ENCODE measurements at regions not wholly inside any gene's neighbourhood (a gene's known extent, or its start where the extent isn't known, plus 50 kb on each side); places are given as distances from the start of the nearest gene placed in this dataset.

DNA sequence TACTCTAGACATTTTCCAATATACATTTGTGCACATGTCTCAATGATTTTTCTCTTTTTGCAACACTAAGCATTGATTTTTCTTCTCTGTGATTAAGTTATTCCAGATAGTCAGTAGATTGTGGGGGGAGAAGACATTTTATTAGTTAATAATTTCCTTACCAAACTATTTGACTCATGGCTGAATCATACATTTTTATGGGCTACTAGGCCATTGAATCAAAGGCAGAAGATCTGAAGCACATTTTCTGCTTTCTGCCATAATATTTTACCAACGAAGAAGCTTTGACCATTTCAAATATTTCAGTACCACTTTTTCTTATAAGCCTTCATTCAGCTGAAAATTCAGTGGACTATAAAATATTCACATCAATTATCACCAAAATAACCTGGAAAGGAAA lies 175.6 kb downstream of the IRX2 start:
- no peaks in the 10 kb centered on the region for H3K4me1 ChIP-seq
- H3K4me3 ChIP-seq: no peak overlapping the region
- TF ChIP-seq, protein P1, sequence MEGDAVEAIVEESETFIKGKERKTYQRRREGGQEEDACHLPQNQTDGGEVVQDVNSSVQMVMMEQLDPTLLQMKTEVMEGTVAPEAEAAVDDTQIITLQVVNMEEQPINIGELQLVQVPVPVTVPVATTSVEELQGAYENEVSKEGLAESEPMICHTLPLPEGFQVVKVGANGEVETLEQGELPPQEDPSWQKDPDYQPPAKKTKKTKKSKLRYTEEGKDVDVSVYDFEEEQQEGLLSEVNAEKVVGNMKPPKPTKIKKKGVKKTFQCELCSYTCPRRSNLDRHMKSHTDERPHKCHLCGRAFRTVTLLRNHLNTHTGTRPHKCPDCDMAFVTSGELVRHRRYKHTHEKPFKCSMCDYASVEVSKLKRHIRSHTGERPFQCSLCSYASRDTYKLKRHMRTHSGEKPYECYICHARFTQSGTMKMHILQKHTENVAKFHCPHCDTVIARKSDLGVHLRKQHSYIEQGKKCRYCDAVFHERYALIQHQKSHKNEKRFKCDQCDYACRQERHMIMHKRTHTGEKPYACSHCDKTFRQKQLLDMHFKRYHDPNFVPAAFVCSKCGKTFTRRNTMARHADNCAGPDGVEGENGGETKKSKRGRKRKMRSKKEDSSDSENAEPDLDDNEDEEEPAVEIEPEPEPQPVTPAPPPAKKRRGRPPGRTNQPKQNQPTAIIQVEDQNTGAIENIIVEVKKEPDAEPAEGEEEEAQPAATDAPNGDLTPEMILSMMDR (IDR thresholded peaks at IDR 0.05): no peak
- no peak overlapping the region for H3K27ac ChIP-seq
- ATAC-seq (no peak), DNase-seq (no peak)
- intact Hi-C loops (cut with DNase I): no loop called here
- H3K36me3 ChIP-seq: no peaks in the 10 kb centered on the region
- no peaks in the 10 kb centered on the region for H3K27me3 ChIP-seq
- H3K9me3 ChIP-seq: no peaks in the 10 kb centered on the region

DNA sequence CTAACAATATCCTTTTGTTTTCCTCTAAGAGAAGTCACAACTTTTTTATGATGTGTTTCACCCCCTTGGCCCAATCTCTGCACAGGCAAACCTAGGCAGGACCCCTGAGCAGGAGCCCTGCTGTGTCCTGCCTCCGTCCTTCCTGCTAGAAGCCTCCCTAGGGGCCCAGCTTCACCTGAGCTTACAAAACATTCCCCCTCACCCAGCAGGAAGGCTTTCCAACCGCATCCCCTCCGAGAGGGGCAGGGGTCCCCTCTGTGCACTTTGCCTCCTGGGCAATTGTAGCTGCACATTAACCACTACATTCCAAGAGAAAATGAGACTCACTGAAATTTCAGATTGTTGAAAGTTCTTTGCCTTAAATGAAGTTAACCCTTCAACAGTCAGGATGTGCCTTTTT lies 176.2 kb downstream of the IRX2 start:
- intact Hi-C loops (cut with DNase I): no loop called here
- DNase-seq: no peak

DNA sequence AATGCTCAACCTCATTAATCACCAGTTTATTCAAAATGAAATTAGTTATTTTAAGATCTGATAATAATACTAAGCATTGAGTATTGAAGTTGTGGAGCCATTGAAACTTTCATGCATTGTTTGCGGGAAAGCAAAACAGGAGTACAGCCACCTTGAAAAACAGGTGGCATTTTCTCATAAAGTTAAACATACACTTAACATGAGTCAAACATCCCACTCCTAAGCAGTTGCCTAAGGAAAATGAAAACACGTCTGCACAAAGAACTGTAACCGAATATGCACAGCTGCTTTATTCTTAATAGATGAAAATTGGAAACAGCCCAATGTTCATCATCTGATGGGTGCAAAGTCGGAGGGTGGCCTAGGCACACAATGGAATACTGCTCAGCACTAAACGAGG lies 177.3 kb downstream of the IRX2 start:
- Histone ChIP-seq H3K36me3 (no peaks in the 10 kb centered on the region), H3K4me1 (no peaks in the 10 kb centered on the region), H3K27me3 (no peaks in the 10 kb centered on the region), H3K4me3 (no peak overlapping the region), H3K9me3 (no peaks in the 10 kb centered on the region), H3K27ac (no peak overlapping the region)
- TF ChIP-seq, protein P1 (IDR thresholded peaks at IDR 0.05): no peak
- intact Hi-C loops (cut with DNase I): no loop called here
- no peak for ATAC-seq
- DNase-seq: no peak

More for the DNA sequence above, 176.2 kb downstream of the IRX2 start:
- Histone ChIP-seq H3K4me3 (no peak overlapping the region), H3K4me1 (no peaks in the 10 kb centered on the region), H3K9me3 (no peaks in the 10 kb centered on the region), H3K27ac (no peak overlapping the region), H3K36me3 (no peaks in the 10 kb centered on the region), H3K27me3 (no peaks in the 10 kb centered on the region)
- no peak for ATAC-seq
- TF ChIP-seq, protein P1 (IDR thresholded peaks at IDR 0.05): no peak

DNA sequence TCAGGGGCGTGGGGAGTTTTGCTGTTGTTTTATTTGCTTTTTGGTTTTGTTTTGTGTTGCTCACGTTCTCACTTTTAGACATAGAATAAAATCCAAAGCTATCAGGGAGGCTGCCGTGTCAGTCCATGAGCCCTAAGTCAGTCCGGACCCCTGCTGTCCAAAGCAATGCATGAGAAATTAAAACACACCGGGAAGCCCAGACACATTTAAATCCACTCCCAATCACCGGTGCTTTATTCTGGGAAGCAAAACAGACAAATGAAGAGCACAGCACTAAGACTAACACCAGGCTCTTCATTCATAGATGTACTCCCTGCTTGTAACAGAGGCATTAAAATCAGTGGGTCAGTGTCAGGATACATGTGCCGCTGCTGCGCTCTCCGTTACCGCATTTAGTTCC lies 180.9 kb downstream of the IRX2 start:
- Histone ChIP-seq H3K27ac (no peak overlapping the region), H3K4me1 (no peaks in the 10 kb centered on the region), H3K27me3 (no peaks in the 10 kb centered on the region), H3K36me3 (no peaks in the 10 kb centered on the region), H3K4me3 (no peak overlapping the region), H3K9me3 (no peaks in the 10 kb centered on the region)
- ATAC-seq (no peak), DNase-seq (no peak)
- intact Hi-C loops (cut with DNase I): no loop called here
- TF ChIP-seq, protein P1 (IDR thresholded peaks at IDR 0.05): no peak

DNA sequence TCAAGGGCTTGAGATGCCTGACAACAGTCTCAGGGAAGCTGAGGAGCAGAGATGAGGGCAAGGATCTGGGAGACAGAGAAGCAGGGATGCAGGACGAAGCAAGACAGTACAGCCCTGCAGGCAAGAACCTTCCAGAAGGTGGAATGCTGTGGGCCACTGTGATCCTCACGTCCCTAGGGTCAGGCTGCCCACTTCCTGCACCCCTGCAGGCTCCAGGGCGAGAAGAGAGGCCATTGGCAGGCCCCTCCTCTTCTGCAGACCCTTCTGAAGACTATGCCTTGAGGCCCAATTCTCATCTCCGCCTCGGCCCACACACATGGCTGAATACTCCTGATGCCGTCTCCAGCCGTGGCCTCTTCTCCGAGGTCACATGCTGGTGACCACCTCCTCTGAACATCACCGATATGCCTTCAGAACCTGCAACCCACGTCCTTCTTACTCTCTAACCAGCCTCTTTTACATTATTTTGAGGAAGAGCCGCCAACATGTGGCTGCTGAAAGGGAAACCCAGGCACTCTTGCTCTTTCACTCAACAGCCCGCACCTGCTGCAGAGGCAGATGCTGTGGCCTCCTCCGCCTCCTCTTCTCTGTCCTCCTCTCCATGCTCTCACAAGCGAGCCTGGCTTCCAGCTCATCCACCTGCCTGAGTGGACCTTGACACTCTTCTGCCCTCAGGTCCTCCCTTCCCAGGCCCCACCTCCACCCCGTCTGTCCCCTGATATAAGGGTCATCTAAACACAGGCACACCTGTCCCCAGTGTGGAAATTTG lies 181.5 kb downstream of the IRX2 start:
- no peak for DNase-seq
- Histone ChIP-seq H3K36me3 (no peaks in the 10 kb centered on the region), H3K27me3 (no peaks in the 10 kb centered on the region), H3K27ac (no peak overlapping the region), H3K4me3 (no peak overlapping the region), H3K9me3 (no peaks in the 10 kb centered on the region), H3K4me1 (no peaks in the 10 kb centered on the region)
- no peak for ATAC-seq
- intact Hi-C loops (cut with DNase I): no loop called here
- TF ChIP-seq, protein P1 (IDR thresholded peaks at IDR 0.05): no peak

DNA sequence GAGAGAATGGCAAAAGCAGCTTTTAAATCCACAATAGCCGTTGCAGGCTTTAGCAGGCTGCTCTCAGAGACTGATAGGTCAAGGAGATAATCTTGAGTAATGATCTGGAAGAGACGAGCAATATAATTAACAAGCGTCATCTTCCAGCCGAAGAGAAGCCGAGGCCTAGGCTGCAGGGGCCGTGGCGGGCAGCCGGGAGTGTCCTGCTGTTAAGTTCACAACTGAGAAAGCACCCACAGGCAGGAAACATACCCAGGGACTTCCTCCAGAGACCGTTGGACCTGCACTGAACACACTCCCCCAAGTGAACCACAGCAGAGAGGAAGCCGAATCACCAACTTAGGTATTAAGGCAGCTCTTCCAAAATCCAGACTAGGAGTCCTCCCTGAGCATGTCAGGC lies 182.3 kb downstream of the IRX2 start:
- no peak for ATAC-seq
- Histone ChIP-seq H3K4me1 (no peaks in the 10 kb centered on the region), H3K9me3 (no peaks in the 10 kb centered on the region), H3K27me3 (no peaks in the 10 kb centered on the region), H3K4me3 (no peak overlapping the region), H3K27ac (no peak overlapping the region), H3K36me3 (no peaks in the 10 kb centered on the region)
- intact Hi-C loops (cut with DNase I): no loop called here
- DNase-seq: no peak
- TF ChIP-seq, protein P1 (IDR thresholded peaks at IDR 0.05): no peak

All from upper lobe of right lung (tissue), 1 donor.